Umbilical cord (tissue), 1 donor: ENCODE measurements at regions not wholly inside any gene's neighbourhood (a gene's known extent, or its start where the extent isn't known, plus 50 kb on each side); places are given as distances from the start of the nearest gene placed in this dataset.
"Not testable (repeated sequence)": the region's sequence is repeated elsewhere in the genome, so short reads cannot be mapped to it uniquely, and the experiment has no call there.

Source experiments
- DNase-seq: peaks from one replicate; pipeline ENCODE4 v3.0.0-alpha.2; 2015; ENCODE audit warnings: low spot score

DNA sequence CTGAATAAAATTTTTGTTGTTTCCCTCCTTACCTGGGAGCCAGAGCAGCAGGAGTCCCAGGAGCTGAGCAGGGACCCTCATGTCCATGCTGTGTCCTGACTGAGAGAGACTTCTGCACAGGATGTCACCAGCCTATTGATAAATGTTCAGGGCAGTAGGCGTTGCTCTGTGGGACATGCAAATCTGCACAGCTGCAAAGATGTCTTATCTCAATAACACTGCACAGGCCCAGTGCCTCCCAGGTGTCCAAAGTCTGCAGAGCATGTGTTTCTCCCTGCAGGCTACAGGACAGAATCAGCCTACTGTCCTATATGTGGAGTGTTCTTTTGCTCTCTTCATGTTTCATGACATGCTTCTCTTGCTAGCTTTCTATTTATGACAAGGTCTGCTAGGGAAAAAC is 522.3 kb downstream of the RPIA start:
- DNase-seq, result peak; percentile 1

DNA sequence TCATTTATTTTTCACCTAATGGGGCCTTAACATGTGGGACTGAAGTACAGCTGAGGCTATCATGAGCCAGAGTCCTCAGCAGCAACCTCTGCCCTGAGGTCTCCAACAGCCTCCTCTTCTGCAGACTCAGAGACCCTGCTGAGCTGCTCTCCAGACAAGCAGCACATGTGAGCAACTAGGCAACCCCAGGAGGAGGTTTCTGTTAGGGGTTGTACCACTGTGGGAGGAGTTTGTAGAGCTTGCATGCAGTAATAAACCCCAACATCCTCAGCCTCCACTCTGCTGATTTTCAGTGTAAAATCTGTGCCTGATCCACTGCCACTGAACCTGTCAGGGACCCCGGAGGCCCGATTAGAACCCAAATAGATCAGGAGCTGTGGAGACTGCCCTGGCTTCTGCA is 530.0 kb downstream of the RPIA start:
- not testable (repeated sequence) for DNase-seq

DNA sequence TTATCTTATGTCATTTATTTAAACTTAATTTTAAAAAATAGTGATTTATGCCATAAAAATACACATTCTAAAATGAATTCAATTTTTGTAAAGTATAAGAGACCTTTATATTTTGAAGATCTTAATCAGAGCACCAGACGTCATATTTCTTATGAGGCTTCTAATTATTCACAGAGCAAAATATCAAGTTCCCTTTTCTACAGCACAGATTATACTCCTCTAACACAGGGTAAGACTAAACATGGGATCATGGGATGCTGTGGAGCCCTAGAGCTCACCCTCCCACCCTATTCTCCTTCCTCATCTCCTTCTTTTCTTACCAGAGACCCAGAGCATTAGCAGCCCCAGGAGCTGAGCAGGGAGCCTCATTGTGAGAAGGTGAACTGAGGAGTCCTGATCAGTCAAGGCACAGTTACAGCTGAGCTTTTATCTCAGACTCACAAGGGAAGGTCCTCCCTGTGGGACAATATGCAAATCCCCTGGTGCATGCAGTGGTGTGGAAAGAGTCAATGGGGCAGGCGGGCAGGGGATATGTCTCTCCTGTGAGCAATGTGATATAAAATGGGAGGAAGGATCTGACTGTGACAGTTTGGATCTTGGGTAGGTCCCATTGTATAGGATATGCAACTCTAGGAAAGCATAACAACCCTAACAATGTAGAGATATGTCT is 530.7 kb downstream of the RPIA start:
- DNase-seq, result not testable (repeated sequence)

GRCh38 chr2:89224803-89225202 is 533.3 kb downstream of the RPIA start:
- DNase-seq, result not testable (repeated sequence)

GRCh38 chr2:89229979-89230378 is 538.5 kb downstream of the RPIA start:
- not testable (repeated sequence) for DNase-seq

DNA sequence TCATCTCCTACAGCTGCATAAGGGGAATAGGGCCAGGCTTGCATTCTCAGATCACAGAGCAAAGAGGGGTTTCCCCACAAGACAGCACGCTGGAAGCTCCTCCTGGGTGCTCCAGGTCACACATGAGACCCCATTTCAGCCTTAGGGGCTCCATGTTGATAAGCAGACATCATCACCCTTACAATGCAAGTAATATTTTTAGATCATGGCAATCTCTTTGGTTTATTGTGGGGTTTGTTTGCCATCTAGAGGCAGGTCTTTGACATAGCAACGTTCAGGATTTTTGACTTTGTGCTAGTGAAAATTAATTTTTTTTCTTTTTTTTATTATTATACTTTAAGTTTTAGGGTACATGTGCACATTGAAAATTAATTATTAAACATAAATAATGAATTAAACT is 539.8 kb downstream of the RPIA start:
- DNase-seq, result not testable (repeated sequence)

GRCh38 chr2:89233931-89234330 is 542.5 kb downstream of the RPIA start:
- not testable (repeated sequence) for DNase-seq

DNA sequence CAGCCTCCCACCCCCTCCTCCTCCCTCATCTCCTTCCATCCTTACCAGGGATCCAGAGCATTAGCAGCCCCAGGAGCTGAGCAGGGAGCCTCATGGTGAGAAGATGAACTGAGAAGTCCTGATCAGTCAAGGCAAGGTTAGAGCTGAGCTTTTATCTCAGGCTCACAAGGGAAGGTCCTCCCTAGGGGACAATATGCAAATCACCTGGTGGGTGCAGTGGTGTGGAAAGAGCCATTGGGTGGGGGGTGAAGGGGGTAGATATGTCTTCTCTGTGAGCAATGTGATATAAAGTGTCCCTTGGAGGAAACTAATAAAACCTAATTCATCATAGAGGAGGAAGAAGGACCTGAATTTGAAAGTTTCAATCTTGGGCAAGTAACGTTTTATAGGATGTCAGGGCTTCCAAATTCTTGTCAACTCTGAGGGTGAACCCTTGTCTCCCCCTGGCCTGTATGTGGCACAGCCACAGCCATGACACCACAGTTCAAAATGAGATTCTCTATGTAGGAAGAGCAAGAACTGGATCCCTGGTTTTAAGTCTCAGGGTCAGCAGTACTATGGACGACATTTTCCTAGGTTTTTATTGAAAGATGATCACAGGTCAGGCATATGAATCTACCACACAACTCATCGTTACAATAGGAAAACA is 543.5 kb downstream of the RPIA start:
- DNase-seq, result not testable (repeated sequence)

DNA sequence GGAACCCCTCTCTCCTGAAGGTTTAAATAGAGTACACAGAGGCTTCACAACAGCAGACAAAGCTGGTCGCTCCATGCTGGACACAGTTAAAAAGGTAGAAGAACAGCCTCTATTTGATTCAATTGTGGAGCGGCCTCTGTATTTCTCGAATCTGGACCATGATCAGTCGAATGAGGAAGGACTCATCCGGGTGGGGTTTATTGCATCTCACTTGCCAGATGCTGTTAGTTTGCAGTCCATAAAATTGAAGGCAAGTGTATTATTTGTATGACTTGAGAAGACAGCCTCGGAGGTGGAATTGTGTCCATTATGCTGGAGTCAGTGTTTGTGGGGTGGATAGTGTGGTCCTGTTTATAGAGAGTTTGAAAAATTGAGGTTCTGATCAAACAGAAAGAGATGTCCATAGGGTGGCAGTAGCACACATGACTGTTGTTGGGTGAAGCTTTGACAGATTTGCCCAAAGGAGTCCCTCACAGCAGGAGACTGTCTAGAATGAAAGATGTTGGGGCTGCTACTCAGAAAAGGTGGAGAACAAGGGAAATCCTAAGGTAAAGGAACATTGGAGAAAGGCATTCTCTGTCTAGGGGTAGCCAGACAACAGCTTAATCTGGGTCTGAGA is 545.5 kb downstream of the RPIA start:
- not testable (repeated sequence) for DNase-seq

DNA sequence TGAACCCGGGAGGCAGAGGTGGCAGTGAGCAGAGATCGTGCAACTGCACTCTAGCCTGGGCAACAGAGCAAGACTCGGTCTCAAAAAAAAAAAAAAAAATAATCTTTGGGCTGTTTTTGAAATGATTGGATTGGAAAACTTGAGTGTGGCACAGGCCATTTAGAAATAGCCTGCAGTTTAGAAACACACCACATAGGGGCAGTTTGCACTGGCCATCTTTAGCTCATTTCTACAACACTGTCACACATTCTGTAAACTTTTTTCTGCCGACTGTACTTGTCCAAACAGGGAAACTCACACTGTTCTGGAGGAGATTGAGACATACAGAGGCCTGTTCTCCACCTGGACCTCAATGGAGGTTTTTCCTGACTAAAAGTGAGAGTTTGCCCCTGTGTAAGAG is 546.3 kb downstream of the RPIA start:
- not testable (repeated sequence) for DNase-seq

DNA sequence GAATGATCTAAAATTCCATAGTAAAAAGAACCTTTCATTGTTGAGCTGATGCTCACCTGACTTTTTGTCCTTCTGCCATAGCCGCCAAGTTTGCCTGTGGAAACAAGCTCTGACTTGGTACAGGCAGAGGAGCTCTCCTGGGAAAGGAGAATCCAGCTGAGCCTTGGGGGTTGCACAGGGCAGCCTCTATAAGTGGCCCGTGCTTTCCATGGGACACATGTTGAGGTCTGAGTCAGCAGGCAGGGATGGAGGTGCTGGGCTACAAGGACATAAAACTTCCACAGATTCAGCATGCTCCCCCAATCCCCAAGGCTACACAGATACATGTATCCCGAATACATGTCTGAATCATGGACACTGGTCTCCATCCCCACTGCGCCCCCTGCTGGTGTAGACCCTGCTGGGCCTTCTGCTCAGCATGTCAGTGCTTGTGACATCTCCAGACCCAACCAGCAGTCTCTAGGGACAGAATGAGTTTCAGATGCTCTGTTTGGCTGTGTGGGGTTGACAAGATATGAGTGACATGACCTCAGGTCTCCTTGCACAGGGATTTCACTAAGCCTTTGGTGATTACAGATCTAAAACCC is 551.7 kb downstream of the RPIA start:
- DNase-seq, result not testable (repeated sequence)

DNA sequence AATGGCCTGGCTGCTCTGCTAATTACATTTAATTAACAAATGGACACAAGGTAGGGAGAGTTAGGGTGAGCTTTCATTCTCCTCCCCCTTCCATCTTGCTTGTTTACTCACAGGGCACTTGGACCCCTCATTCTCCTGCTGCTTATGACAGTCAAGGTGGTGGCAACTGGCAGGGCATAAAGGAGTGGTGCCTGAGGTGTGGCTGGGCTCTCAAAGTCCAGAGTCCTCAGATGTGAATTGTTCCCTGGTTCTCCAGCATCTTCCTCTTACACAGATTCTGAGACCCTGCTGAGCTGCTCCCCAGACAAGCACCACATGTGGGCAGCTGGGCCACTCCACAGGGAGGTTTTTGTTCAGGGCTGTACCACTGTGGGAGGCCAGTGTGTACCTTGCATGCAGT is 552.9 kb downstream of the RPIA start:
- DNase-seq, result not testable (repeated sequence)

GRCh38 chr2:89245478-89245877 is 554.0 kb downstream of the RPIA start:
- DNase-seq, result not testable (repeated sequence)

DNA sequence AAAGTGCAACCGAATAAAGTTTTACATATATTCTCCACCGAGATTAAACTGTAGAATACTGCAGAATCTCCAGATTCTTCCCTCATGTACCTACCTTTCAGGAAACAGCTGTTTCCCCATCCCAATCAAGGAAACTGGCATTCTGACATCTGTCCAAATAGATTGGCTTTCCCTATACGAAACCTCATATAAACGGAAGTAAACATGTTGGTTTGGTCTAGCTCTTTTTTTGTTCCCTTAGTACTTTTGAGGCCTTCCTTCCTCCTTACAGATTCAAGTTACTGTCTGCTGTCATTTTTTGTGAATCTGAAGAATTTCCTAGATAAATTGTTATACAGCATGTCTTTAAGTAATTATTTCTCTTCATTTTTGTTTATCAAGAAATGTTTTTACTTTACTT is 554.6 kb downstream of the RPIA start:
- DNase-seq, result peak; percentile 10

GRCh38 chr2:89246620-89247019 is 555.1 kb downstream of the RPIA start:
- DNase-seq, result not testable (repeated sequence)

DNA sequence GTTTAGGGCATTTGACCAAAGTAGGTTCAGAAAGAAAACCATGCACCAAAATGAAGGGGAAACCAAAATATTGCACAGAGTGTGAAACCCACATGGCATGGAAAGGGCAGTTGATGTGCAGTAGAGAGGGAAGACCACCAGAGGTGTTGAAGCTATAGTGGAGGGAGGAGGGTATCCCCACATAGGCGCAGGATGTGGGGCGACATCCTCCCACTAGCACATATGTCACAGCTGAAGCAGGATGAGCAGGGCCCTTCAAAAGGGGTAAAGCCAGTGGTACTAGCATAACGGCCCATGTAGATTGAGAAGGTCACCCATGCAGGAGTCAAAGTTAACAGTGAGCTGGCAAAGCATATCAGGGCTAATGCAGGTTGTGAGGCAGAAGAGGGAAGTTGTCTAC is 563.5 kb downstream of the RPIA start:
- DNase-seq, result not testable (repeated sequence)

GRCh38 chr2:89273443-89273842 is 582.0 kb downstream of the RPIA start:
- not testable (repeated sequence) for DNase-seq

- not testable (repeated sequence) for DNase-seq
Measured at GRCh38 chr2:89280536-89280935, 589.1 kb downstream of the RPIA start.

DNA sequence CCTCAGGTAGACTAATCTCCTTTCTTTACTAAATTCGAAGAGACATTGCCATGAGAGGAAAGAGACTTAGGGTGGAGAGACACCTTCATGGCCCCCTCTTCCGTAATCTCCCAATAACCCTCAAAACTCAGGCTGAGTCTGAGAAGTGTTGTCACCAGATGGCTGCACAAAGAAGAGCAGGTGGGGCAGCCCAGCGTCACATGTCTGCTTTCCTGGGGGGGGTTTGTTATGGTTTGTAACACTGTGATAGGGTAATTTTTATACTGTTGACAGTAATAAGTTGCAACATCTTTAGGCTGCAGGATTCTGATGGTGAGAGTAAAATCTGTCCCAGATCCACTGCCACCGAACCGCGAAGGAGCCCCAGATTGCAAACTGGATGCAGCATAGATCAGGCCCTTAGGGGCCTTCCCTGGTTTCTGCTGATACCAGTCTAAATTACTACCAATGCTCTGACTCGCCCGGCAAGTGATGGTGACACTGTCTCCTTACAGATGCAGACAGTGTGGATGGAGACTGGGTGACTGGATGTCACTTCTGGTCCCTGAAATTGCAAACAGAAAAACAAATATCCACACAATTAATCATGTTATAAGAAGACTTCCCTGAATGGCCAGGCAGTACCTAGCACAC is 595.1 kb downstream of the RPIA start:
- not testable (repeated sequence) for DNase-seq

DNA sequence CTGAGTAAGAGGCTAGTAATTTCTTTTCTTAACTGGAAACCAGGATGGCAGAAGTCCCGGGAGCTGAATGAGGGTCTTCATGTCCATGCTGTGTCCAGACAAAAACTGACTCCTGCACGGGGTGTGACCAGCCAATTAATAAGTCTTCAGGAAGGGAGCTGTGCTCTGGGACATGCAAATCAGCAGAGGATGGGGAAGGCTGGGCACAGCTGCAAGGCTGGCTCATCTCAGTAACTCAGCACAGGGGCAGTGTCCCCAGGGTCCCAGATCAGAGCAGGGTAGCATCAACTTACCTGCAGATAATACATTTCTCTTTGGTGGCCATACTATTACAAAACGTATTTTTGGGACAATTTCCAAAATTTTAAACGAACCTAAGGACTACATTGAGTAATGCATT is 595.6 kb downstream of the RPIA start:
- not testable (repeated sequence) for DNase-seq

- not testable (repeated sequence) for DNase-seq
Measured at GRCh38 chr2:89291717-89292298, 600.3 kb downstream of the RPIA start.

- not testable (repeated sequence) for DNase-seq
Measured at GRCh38 chr2:89293399-89293798, 601.9 kb downstream of the RPIA start.
